Adrenal gland (tissue), 9 donors: ENCODE measurements at regions not wholly inside any gene's neighbourhood (a gene's known extent, or its start where the extent isn't known, plus 50 kb on each side); places are given as distances from the start of the nearest gene placed in this dataset.

ENCODE experiments used
- DNase-seq, 7 donors: peaks; one replicate each; pipeline ENCODE4 v3.0.0-alpha.2; 2019 to 2020
- H3K27ac ChIP-seq, 5 donors: fragments of 200-600 bp; sonication (generic) in 4 of 5; 1 replicate in 3 of 5; 2 replicates in 2 of 5; pipeline versions ENCODE4 v1.5.1 to v1.8.0; 2016 to 2020; ENCODE audit warnings: mild to moderate bottlenecking in 1 of 5
- H3K27me3 ChIP-seq: fragments of 200-600 bp; 2 replicates; pipeline ENCODE4 v1.8.0; 2021
- H3K36me3 ChIP-seq, 2 donors: fragments of 200-600 bp; replicated peaks in 1 of 2; 1 replicate in 1 of 2; 2 replicates in 1 of 2; pipeline versions ENCODE4 v1.5.1 to v1.8.0; 2018 to 2022
- H3K4me1 ChIP-seq, 2 donors: fragments of 200-600 bp; replicated peaks in 1 of 2; 1 replicate in 1 of 2; 2 replicates in 1 of 2; pipeline versions ENCODE4 v1.5.1 to v1.8.0; 2018 to 2021
- H3K4me3 ChIP-seq, 4 donors: fragments of 200-600 bp; sonication (generic) in 3 of 4; one replicate each; pipeline ENCODE4 v1.5.1; 2016 to 2018
- H3K9me3 ChIP-seq, 3 donors: fragments of 200-600 bp; sonication (generic) in 1 of 3; replicated peaks in 1 of 3; 1 replicate in 2 of 3; 2 replicates in 1 of 3; pipeline versions ENCODE4 v1.5.1 to v1.8.0; 2016 to 2021
- POLR2A ChIP-seq, 2 donors: fragments of 450-650 bp; IDR thresholded peaks; one replicate each; pipeline ENCODE4 v1.6.1; 2017; ENCODE audit warnings: antibody characterized with exemption in 2 of 2, mild to moderate bottlenecking in 2 of 2, moderate library complexity in 1 of 2
- WGBS, 4 donors: extraction: QIAGEN DNeasy Blood & Tissue Kit in 2 of 4; methylation state at CpG; one replicate each; pipeline versions ENCODE4 v1.1.5 to v1.1.7; 2013 to 2017; 5-methylcytosine and 5-hydroxymethylcytosine counted together
- intact Hi-C, 2 donors: fragments of 100-400 bp; cut with DNase I; formaldehyde crosslinking; loops; one replicate each; pipeline versions ENCODE4 v1.14.1 to v1.15.0; 2022 to 2023
- TF ChIP-seq, protein P1 (sequence below), 6 experiments: fragments of 450-650 bp in 4 of 6; fragments of 200-600 bp in 2 of 6; sonication (generic) in 1 of 6; IDR thresholded peaks; 1 replicate in 5 of 6; 2 replicates in 1 of 6; pipeline versions ENCODE4 v1.5.1 to v1.8.0; 2016 to 2021; ENCODE audit warnings: antibody characterized with exemption in 6 of 6, mild to moderate bottlenecking in 2 of 6, moderate library complexity in 1 of 6
- donor health status: healthy with polysubstance abuse.
- donor health status: Bipolar disorder and iron deficiency.
- donor health status: DM: yes; HTN: yes; CAD: no.
- donor health status: DM: no; HTN: no; CAD: no.
- donor health status: DM: no; HTN: no; CAD: no.

DNA sequence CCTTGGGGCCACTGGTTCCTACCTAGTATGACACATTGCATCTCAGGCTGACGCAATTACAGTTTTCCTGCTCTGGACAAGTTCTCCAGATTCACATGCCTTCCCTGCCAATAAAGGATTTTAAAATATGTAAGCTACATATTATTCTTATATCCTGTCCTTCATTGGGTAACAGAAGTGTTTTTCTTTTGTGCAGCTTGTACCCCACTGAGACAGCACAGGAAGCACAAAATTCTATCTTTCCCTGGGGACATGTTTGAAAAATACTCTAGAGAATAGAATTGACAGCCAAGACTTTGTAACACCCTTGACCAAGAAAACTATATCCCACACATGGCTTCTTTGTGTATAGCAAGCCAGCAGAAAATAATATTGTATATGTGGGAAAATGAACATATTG lies 456.8 kb downstream of the MAFB start:
- H3K27ac ChIP-seq, result no peak overlapping the region
- no peak overlapping the region for H3K4me3 ChIP-seq
- no peaks in the 10 kb centered on the region for H3K4me1 ChIP-seq
- WGBS, 4 donors, result 87 to 96% (median 91%) methylated on average over 1 of the region's 1 CpG
- H3K36me3 ChIP-seq, result no peaks in the 10 kb centered on the region
- no peak for DNase-seq
- H3K9me3 ChIP-seq, result no peaks in the 10 kb centered on the region
- TF ChIP-seq, protein P1, sequence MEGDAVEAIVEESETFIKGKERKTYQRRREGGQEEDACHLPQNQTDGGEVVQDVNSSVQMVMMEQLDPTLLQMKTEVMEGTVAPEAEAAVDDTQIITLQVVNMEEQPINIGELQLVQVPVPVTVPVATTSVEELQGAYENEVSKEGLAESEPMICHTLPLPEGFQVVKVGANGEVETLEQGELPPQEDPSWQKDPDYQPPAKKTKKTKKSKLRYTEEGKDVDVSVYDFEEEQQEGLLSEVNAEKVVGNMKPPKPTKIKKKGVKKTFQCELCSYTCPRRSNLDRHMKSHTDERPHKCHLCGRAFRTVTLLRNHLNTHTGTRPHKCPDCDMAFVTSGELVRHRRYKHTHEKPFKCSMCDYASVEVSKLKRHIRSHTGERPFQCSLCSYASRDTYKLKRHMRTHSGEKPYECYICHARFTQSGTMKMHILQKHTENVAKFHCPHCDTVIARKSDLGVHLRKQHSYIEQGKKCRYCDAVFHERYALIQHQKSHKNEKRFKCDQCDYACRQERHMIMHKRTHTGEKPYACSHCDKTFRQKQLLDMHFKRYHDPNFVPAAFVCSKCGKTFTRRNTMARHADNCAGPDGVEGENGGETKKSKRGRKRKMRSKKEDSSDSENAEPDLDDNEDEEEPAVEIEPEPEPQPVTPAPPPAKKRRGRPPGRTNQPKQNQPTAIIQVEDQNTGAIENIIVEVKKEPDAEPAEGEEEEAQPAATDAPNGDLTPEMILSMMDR (IDR thresholded peaks at IDR 0.05), result no peak
- no peak for TF ChIP-seq POLR2A (IDR thresholded peaks at IDR 0.05)
- H3K27me3 ChIP-seq, result no peaks in the 10 kb centered on the region
- intact Hi-C loops, result no loop called here

DNA sequence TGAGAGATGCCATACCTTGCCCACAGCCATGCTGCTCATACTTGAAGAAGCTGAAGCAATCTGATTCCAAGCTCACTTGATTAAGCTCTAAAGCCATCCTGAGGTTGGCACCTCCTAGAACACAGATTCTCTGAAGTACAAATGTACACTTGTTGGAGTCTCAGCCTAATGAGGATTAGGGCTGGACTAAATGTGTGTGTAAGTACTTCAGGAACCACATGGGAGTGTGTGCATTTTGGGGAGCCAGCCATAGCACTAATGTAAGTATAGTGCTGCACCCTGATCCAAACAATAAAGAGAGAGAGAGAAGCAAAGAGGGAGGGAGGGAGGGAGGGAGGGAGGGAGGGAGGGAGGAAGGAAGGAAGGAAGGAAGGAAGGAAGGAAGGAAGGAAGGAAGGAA lies 458.6 kb downstream of the MAFB start:
- no peak overlapping the region for H3K27ac ChIP-seq
- H3K9me3 ChIP-seq, result no peaks in the 10 kb centered on the region
- DNase-seq, result no peak
- TF ChIP-seq POLR2A (IDR thresholded peaks at IDR 0.05), result no peak
- TF ChIP-seq, protein P1 (IDR thresholded peaks at IDR 0.05), result no peak
- H3K27me3 ChIP-seq, result no peaks in the 10 kb centered on the region
- no peaks in the 10 kb centered on the region for H3K36me3 ChIP-seq
- no peaks in the 10 kb centered on the region for H3K4me1 ChIP-seq
- intact Hi-C loops, result no loop called here
- H3K4me3 ChIP-seq, result no peak overlapping the region

DNA sequence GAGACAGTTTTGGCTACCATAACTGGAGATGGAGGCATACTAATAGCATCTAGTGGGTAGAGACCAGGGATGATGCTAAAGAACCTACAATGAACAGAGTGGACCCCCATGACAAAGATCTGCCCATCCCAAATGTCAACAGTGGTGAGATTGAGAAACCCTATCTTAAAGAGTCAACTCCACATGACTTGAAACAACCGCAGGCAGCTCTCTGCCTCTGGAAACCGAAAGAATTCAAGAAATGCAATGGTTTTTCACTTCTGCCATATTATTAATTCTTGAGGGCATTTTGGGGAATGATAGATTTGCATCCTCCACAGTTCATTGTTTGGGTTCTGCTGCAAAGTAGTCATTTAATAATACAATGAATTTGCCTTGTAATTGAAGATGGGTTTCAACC lies 463.4 kb downstream of the MAFB start:
- DNase-seq, result no peak
- intact Hi-C loops, result no loop called here
- Histone ChIP-seq H3K4me1 (no peaks in the 10 kb centered on the region), H3K36me3 (no peaks in the 10 kb centered on the region), H3K27ac (no peak overlapping the region), H3K4me3 (no peak overlapping the region), H3K27me3 (no peaks in the 10 kb centered on the region), H3K9me3 (no peaks in the 10 kb centered on the region)
- TF ChIP-seq, protein P1 (IDR thresholded peaks at IDR 0.05), result no peak
- no peak for TF ChIP-seq POLR2A (IDR thresholded peaks at IDR 0.05)
- WGBS, 4 donors, result 88 to 97% (median 89%) methylated on average over 2 of the region's 2 CpGs

DNA sequence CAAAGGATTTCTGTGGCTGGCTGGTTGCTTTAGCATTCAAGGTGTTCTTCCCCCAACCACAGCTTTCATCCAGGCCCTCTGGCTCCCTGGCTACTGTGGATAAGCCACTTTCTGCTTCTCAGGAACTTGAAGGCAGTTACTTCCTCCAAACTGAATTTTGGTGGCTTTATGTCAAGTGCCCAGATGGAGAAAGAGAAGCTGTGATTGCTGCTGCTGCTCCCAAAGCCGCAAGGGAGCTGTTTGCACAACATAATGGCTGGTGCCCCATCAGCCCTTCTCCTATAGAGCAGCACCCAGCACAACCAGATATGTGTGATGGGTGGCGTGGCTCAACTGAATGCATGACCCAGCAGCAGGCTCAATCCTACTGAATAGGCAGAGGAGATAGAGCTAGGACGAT lies 465.2 kb downstream of the MAFB start:
- Histone ChIP-seq H3K27me3 (no peaks in the 10 kb centered on the region), H3K36me3 (no peaks in the 10 kb centered on the region), H3K9me3 (no peaks in the 10 kb centered on the region), H3K27ac (no peak overlapping the region), H3K4me3 (no peak overlapping the region), H3K4me1 (no peaks in the 10 kb centered on the region)
- intact Hi-C loops, result no loop called here
- TF ChIP-seq, protein P1 (IDR thresholded peaks at IDR 0.05), result no peak
- no peak for TF ChIP-seq POLR2A (IDR thresholded peaks at IDR 0.05)
- 77 to 93% (median 83%) methylated on average over 3 of the region's 3 CpGs for WGBS, 4 donors
- DNase-seq, result peak in 2 of 7 donors; percentile 7 to 17
